MV-4-11 (cell line): ENCODE measurements at regions not wholly inside any gene's neighbourhood (a gene's known extent, or its start where the extent isn't known, plus 50 kb on each side); places are given as distances from the start of the nearest gene placed in this dataset.

Experiments used
- DNase-seq: peaks from one replicate; lab custom pipeline; 2025; lab: John Stamatoyannopoulos, UW

DNA sequence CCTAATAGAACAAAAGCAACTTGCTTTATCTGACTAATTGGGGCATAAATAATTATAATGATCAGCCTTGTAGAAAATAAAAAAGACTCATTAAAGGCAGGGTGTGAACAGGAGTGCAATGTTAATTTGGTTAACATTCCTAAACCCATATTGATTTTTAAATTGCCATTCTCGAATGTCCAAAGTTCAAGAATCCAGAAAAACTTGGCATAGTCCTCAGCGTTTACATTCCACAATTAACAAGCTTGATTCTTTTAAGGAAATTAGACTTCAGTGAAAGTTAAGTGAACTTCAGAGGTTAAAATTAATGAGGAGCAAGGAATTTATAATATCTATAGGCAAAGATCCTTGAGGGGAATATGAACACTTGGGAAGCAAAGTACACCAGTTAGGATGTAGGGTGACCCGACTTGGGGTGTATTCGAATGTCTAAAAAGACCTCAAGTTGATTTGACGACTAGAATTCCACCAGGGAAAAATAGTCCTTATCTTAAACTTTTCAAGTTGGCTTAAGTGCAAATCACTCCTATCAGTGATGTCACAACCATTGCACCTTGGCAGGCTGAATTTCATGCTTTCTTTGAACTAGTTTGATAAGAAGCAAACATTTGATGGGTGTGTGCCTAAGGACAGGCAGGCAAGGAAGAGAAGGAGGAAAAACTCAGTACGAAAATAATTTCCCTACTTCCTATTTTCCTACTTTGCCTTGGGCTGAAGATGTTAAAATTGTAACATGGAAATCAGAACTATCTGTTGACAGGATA is 830.4 kb upstream of the COBL start:
- DNase-seq = no peak

DNA sequence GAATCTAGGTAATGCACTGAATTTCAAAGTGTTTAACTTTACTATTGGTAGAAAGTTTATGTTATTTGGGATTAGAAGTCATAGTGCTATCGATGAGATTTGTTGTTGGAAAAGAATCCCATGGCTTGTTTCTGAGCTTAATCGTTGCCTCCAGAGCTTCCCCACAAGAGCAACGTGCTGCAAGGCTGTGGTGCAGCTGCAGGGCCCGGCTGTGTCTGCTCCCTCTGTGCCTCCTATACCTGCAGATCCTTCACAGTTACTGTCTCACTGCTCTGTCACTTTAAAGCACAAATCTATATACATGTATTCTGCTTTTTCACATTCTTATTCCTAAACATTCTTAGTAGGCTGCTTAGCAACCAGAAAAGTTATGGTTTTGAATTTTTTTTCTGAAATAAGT is 826.6 kb upstream of the COBL start:
- no peak for DNase-seq

DNA sequence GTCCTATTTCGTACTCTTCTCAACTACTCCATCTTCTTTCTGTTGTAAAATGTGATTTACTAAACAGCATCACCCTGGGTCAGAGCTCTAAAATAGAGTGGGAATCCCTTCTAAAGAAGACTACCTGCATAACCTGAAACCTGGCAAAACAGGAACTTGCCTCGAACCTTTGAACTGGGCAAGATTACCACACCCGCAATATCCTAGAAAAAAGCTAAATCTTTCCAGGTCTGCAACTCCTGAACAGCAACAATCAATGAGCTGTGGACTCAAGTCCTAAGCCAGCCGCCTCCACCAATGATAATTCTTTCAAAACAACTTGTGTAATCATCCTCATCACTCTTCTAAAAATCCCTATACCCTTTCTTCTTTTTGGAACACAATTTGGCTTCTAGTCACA is 824.2 kb upstream of the COBL start:
- no peak for DNase-seq

DNA sequence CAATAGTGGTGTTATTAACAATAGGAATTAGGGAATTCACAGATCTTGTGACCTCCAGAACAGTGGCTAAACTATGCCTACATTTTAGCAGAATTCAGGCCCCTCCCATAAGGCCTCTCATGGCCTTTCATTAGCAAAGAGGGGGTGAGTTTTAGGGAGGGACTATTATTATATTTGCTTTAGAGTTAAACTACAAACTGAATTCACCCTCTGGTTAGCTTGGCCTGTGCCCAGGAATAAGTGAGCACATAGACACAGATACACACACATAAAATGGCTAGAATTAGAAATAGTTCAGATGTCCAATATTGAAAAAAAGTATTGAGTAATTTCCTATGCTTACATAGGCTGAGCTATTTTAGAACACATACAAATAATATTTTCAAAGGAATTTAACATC is 818.8 kb upstream of the COBL start:
- no peak for DNase-seq

DNA sequence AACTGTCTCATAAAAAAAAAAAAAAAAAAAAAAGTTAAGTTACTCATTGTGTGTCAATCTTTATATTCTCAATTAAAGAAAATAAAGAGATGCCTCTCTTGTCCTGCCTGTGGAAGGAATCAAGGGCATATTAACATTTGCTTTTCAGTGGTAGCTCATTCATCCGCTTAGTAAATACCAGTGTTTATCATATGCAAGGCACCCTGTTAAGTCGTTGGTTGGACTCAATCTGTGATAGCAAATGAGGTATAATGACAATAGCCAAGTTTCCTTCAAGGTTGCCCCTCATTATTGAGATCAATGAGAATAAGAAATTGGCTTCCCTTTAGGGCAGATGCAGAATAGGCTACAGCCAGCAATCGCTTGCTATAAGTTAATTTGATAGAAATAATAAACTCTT is 812.7 kb upstream of the COBL start:
- DNase-seq = no peak

DNA sequence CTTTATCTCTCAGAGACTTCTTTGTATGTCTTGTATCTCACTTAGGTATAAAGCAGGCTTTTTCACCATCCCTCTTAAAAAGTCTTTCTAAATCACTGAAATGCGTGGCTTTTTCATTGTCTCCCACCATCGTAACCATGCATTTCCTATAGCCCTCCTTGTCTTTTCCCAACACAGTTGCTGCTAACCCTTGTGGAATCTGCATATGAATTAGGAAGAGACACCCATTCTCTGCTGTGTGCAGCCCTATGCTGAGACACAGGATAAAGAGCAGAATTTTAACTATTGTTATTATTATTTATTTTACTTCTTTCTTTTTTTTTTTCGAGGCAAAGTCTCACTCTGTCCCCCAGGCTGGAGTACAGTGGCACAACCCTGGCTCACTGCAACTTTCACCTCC is 804.3 kb upstream of the COBL start:
- no peak for DNase-seq

DNA sequence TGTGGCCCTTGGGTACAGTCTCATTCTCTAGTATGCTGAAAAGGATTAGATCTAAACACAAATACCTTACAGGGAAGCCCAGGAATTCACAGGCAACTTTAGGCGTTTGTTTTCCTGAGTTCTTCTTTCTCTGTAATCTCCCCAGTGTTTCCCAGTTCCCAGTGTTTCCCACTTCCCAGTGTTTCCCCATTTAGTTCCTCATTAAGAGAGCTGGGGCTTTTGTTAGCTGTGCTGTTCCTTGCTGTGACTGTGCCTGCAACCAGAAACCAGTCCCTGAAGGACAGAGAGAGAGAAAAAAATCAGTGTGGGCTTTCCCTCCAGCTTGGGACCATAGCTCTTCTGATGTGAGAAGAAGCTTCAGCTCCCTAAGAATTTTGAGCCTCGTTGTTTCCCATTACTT is 802.9 kb upstream of the COBL start:
- no peak for DNase-seq

DNA sequence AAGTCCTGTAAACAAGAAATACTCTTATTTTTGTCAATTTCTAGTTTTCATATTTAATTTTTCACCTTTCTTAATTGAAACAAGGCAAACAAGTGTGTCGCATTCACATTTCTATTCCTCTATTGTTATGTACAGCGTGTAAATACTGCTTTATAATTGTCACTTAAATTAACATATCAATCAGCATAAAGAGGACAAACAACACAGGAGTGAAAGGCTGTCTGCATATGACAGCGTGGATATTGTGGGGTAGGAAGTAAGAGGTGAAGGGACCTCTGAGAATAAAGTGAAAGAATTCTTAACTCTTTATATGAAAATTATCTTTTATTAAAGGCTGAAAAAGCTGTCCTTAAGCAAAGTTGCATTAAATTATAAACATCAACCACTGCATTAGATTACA is 797.9 kb upstream of the COBL start:
- no peak for DNase-seq

DNA sequence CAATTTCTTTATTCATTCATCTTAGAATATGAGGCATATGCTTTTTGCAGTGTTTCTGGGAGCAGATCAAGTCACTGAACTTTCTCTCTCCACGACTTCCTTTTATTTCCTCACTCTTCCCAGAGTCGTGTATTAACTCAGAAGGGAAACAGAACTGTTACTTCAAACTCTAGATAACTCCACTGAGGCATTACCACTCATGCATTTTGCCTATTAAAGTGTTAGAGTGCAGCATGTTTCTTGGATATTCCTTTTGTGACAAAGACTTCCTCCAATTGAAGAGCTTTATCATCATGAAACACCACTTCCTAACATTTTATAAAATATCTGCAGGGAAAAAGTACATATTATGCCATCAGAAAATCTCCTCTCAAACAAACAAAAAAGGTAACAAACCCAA is 797.4 kb upstream of the COBL start:
- no peak for DNase-seq

DNA sequence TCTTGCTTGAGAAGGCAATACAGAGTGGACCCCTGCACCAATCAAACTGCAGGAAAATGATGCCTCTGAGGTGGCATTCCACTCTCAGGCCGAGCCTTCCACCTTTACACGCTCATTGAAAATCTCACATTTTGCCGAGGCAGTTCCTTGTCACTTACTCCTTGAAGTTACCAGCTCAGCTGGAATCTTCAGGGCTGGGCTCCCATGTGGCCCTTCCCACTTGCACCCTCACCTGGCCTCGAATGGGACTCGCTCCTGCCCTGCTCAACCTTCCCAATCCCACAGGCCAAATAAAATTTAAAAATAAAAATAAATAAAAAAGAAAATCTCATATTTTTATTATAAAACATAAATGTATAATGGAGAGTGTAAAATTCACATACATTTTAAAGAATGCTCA is 790.7 kb upstream of the COBL start:
- no peak for DNase-seq

DNA sequence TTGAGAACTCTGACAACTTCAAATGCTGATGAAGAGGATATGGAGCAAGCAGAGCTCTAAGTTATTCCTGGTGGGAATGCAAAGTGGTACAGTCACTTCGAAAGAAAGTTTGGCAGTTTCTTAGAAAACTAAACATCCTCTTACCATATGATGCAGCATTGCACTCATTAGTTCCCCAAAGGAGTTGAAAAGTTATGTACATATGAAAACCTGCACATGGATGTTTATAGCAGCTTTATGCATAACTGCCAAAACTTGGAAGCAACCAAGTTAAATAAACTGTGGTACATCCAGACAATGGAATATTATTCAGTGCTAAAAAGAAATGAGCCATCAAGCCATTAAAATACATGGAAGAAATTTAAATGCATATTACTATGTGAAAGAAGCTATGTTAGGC is 779.3 kb upstream of the COBL start:
- DNase-seq = no peak

DNA sequence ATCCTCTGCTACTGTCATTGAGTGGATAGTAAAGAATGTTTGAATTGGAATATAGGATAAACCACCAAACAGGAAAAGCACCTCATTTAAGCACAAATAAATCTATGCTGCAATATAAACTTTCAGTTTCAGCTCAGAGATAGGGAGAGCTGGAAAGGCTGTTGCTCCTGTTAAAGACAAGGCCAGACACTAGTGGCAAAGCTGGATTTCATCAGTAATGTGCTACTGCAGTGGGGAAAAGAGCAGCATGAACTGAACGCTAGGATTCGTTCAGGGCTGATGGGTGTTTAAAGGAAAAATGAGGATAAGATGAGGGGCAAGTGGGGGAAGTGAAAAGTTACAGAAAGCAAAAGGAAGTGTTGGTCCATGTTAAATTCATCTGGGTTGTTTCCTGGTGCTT is 775.4 kb upstream of the COBL start:
- DNase-seq = no peak

DNA sequence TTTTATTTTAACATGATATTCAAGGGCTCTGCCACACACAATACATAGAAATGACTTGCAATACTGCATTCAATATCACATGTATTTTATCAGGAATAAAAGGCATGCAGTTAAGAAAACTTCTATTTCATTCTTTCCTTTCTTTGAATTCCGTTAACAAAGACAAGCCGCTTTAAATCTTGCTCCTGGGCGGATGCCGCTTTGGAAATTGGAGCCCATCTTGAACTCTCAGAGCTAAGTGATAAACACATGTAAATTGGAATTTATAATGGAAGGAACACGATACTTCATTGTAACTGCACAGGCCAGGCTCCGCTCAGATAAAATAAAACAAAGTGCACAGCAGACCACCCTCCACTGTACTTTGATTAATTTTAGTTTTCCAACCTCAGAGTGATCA is 774.5 kb upstream of the COBL start:
- DNase-seq = no peak

DNA sequence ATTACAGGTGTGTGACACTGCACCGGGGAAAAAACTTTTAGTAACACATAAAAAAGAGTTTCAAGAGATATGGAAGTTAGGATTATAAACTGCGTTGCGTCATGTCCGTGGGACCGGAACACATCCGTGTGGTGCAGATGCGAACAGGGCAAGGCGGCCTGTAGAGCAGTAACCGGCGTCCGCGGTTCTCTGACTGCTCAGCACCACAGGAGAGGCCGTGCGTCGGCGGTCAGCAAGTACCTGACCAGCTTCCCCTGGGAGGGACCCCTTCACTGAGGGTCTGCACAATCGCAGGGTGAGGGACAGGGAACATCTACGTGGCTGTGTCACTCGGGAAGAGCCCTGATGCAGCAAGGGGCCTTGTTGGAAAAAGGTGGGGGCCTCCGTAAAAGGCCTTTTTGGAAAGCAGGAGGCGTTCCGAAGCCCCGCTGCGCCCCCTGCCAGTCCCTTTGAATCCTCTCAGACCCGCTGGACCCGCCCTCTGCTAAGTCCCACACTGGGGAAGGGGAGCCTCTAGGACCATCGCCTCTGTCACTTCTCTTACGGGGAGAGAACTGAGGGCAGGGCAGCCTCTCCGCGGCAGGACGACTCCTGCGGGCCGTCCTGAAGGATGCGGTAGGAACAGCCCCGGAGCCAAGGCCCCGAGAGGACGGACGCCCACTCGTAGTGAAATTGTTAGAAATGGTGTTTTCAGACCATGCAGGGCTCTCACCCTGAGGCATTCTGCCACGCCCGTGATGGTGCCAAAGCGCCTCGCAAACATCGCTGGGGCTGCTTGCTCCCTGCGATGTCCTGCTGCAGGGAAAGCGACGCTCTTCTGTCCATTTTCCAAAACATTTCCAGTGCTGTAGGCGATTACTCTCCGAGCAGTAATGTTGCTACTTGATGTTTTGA is 771.6 kb upstream of the COBL start:
- no peak for DNase-seq

DNA sequence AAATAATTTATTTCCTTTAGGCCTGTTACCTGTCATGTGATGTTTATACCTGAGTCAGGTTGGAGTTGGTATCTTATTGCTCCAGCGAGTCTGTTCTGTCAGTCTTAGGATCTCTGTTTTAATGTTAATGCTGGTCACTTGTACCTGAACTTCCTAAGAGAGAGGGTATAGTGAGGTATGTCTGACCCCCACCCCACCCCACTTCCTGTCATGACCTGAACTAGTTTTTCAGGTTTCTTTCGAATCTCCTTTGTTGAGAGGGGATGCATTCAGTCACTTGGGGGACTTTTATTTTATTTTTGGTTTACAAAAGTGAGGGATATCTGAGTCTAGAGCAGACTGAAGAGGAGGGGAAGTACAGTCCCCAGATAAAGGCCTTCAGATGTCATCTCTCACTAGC is 769.0 kb upstream of the COBL start:
- no peak for DNase-seq

DNA sequence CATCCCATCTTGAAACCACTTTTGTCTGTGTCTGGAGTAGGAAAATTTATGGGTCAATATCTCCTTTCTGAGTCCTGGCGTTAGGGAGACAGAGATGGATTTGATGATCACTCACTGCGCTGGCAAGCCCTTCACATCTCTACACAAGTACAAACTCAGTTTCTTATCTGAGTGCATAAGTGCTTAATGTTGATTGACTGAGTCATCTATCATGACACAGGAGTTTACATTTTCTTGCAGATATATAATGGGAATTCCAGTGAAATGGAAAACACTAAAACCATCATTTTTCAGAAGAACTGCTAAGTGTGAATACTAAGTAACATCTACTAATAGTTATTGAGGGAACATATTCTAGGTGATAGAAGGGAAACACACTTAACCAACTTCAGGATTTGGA is 763.9 kb upstream of the COBL start:
- DNase-seq = no peak

DNA sequence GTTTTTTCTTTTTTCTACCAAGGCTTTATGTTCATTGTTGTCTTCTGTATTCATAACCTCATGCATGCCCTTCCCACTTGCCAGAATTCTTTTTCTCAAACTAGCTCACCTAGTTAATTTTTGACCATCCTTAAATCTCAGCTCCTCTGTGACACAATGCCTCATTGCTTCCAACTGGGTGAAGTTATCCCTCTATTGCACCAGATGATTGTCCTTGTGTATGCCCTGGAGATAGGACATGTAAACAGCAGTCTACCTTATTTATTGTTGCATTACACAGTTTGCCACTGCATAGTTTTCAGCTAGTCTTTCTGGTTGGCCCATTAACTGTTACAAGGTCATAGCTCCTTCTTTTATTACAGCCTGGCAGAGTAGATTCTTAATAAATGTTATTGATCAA is 763.1 kb upstream of the COBL start:
- DNase-seq = no peak

DNA sequence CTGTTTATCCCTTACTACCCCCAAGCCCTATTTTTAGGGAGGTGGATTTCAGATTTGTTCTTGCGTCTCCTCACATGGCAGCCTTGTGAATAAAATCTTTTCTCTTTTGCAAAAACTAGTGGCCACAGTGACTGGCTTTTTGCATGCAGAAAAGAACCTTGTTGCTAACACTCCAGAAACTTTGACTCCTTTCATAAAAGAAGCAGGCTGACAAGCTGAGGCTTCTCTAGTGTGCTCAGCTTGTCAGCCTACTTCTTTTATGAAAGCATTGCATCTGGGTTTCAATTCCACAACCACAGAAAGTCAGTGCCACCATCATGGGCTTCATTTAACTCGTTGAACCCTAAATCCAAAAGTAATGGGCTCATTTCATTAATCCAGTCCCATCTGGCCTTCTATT is 761.0 kb upstream of the COBL start:
- DNase-seq = no peak

DNA sequence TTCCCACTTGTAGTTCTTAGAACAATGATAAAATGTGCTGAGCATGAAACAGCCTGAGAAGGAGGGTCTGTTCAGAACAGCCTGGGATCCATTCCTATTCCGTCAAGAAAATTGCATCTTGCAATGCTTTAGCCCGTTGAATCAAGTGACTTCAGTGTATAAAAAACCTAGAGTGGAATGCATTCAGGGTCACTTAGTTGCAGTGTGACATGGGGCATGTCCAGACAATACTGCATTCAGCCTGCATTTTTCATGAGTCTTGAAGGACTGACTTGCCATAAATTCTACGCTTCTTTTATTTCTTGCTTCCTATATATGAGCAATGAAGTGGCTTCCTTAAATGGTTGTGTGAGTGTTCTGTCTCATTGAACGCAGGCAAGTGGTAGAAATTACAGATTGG is 758.3 kb upstream of the COBL start:
- no peak for DNase-seq

DNA sequence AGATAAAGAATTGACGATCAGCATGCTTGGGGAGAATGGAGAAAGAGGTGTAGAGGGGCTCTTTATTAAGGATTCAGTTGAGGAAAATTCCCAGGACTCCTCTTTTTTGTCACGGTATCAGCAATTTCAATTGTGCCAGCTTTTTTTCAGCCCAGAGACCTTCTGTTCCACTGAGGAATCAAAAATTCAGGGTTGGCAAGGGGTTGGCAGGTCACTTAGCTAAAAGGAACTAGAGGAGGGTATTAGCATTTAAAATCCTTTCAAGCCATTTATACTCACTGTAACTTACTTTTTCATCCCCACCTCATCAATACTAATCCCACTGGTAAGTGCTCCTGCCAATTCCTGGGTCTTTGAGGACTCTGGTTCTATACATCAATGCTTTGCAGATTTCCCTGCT is 757.5 kb upstream of the COBL start:
- no peak for DNase-seq

DNA sequence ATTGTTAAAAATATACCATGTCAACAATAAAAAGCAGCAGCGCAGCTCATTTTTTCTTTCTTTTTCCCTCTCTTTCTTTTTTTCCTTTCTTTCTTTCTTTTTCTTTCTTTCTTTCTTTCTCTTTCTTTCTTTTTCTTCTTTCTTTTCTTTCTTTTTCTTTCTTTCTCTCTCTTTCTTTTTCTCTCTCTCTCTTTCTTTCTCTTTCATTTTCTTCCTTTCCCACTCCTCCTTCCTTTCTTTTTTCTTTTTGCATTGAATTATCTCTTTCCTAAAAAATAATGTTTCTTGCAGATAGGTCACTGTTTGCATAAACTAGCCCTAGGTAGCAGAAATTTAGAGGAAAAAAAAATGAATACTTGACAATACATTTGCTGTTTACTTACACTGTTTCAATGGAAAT is 755.1 kb upstream of the COBL start:
- DNase-seq = no peak

DNA sequence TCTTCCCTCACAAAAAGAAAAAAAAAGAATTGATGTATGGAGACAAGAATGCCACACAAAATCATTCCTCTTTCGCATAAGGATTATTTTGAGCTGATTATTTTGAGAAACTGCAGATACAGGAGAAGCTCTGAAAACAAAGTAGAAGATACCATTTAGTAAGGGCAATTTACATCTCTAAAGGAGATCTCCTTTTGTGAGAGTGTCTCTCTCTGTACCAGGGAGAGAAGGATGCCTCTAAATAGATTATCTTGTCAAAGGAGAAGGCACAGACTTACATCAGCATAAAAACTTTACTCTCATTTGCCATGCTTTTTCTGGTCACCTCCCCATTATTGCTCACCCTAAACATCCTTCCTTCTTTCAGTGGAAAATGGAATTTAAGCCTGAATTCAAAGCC is 747.9 kb upstream of the COBL start:
- no peak for DNase-seq

DNA sequence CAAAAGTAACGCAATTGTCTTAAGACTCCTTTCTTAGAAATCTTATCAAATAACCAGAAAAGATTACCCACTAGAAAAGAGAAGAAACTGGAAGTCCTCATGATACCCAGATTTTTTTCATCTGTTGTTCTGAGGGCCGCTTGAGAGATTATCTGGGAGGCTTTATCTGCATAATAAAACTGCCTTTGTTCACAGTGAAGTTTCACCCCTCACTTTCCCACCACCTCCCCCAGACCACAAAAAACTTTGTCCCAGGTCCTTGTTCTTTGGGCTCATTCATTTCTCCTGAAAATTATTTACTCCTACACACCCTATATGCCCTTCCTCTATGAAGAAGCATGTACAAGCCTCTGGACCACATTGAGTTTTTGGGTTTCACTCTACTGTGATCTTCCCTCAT is 745.1 kb upstream of the COBL start:
- DNase-seq = no peak

DNA sequence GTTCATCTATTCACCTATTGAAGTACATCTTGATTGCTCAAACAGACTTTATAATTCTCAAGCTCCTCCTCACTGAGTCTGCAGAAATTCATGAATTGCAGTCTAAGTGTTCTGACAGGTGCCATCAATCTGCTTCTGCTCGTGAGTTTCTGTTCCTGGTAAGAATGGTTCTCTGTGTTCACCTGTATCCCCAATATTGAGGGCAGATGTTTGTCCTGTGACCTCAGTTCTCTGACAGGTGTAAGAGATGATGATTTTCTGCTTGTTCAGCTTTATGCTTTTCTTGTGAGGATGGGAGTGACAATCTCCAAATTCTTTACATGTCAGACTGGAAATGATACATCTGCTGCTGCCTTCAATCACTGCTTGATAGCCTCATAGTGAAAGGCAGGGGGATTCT is 736.9 kb upstream of the COBL start:
- no peak for DNase-seq
